B cell (primary cell): ENCODE measurements at regions not wholly inside any gene's neighbourhood (a gene's known extent, or its start where the extent isn't known, plus 50 kb on each side); places are given as distances from the start of the nearest gene placed in this dataset.

Experiments used
- ATAC-seq: fragments of 200-7000 bp; cut with Tn5 transposase; one replicate; pipeline ENCODE4 v1.10.0; 2021; ENCODE audit warnings: low read depth, mild to moderate bottlenecking, moderate number of reproducible peaks, moderate library complexity
- CTCF ChIA-PET: fragments of 350-600 bp; sonication (Branson Sonifier 250); formaldehyde crosslinking; loops from one replicate; lab custom pipeline; 2021; ENCODE audit warnings: antibody characterized with exemption, inconsistent platforms; lab: Charles Lee
- POLR2A ChIA-PET: fragments of 350-600 bp; sonication (Branson Sonifier 250); formaldehyde crosslinking; loops from one replicate; lab custom pipeline; 2021; ENCODE audit warnings: antibody characterized with exemption; lab: Charles Lee
- DNase-seq: peaks from one replicate; pipeline ENCODE4 v3.0.0; 2013
- H2AFZ ChIP-seq: 2 replicates; pipeline ENCODE4 v1.6.1; 2012; ENCODE audit warnings: mild to moderate bottlenecking, low read depth, low read length; ENCODE audit not compliant: insufficient read depth, poor library complexity, severe bottlenecking
- H3K27ac ChIP-seq, 2 donors: 1 replicate in 1 of 2; 2 replicates in 1 of 2; pipeline ENCODE4 v1.5.1; 2012 to 2013; ENCODE audit warnings: low read length in 2 of 2, mild to moderate bottlenecking in 2 of 2, moderate library complexity in 1 of 2
- H3K27me3 ChIP-seq, 4 experiments: fragments of 200-600 bp in 1 of 4; sonication (generic) in 1 of 4; replicated peaks in 1 of 4; 1 replicate in 2 of 4; 2 replicates in 2 of 4; pipeline versions ENCODE4 v1.6.1 to v1.7.0; 2013 to 2016; ENCODE audit warnings: low read length in 3 of 4, mild to moderate bottlenecking in 2 of 4, mixed read lengths in 1 of 4, moderate library complexity in 1 of 4; ENCODE audit not compliant: insufficient read depth in 4 of 4, control insufficient read depth in 3 of 4; ENCODE audit errors: control extremely low read depth in 1 of 4
- H3K36me3 ChIP-seq, 2 experiments: replicated peaks in 1 of 2; 1 replicate in 1 of 2; 2 replicates in 1 of 2; pipeline versions ENCODE4 v1.6.1 to v1.7.1; 2013; ENCODE audit warnings: low read length in 1 of 2; ENCODE audit not compliant: insufficient read depth in 2 of 2, control insufficient read depth in 1 of 2; ENCODE audit errors: control extremely low read depth in 1 of 2, extremely low read depth in 1 of 2
- H3K4me1 ChIP-seq, 2 donors: fragments of 200-600 bp in 1 of 2; sonication (generic) in 1 of 2; 1 replicate in 1 of 2; 2 replicates in 1 of 2; pipeline versions ENCODE4 v1.5.1 to v1.6.1; 2013 to 2017; ENCODE audit warnings: low read length in 2 of 2; ENCODE audit not compliant: control insufficient read depth in 2 of 2, insufficient read depth in 2 of 2
- H3K4me2 ChIP-seq: replicated peaks from 2 replicates; pipeline ENCODE3; 2012; ENCODE audit warnings: mild to moderate bottlenecking, low read depth, low read length; ENCODE audit not compliant: poor library complexity, severe bottlenecking
- H3K4me3 ChIP-seq, 5 experiments: fragments of 200-600 bp in 1 of 5; sonication (generic) in 1 of 5; 1 replicate in 3 of 5; 2 replicates in 2 of 5; pipeline versions ENCODE4 v1.5.1 to v1.7.0; 2011 to 2016; ENCODE audit warnings: low read length in 4 of 5, mild to moderate bottlenecking in 4 of 5, low read depth in 2 of 5, control low read depth in 1 of 5, moderate library complexity in 1 of 5; ENCODE audit not compliant: insufficient read depth in 1 of 5; ENCODE audit errors: control extremely low read depth in 1 of 5, extremely low read depth in 1 of 5
- H3K79me2 ChIP-seq: fragments of 200-600 bp; sonication (generic); one replicate; pipeline ENCODE4 v1.6.0; 2016; ENCODE audit warnings: low read length; ENCODE audit not compliant: control insufficient read depth, insufficient read depth
- H3K9ac ChIP-seq: fragments of 200-600 bp; sonication (generic); 2 replicates; pipeline ENCODE4 v1.6.1; 2017; ENCODE audit warnings: mild to moderate bottlenecking, low read length, moderate library complexity
- H3K9me3 ChIP-seq, 3 donors: one replicate each; pipeline versions ENCODE4 v1.6.1 to v1.7.1; 2013; ENCODE audit warnings: low read length in 2 of 3; ENCODE audit not compliant: control insufficient read depth in 2 of 3, insufficient read depth in 1 of 3; ENCODE audit errors: control extremely low read depth in 1 of 3
- H4K20me1 ChIP-seq: 2 replicates; pipeline ENCODE4 v1.6.0; 2012; ENCODE audit warnings: mild to moderate bottlenecking, low read length; ENCODE audit not compliant: insufficient read depth, control insufficient read depth, poor library complexity, severe bottlenecking
- H3K27ac Mint-ChIP-seq: one replicate; pipeline ENCODE4 v1.8.0; 2021; ENCODE audit warnings: mixed read lengths
- H3K27me3 Mint-ChIP-seq: one replicate; pipeline ENCODE4 v1.8.0; 2021; ENCODE audit warnings: mixed read lengths
- H3K4me1 Mint-ChIP-seq: one replicate; pipeline ENCODE4 v1.8.0; 2021; ENCODE audit warnings: mixed read lengths
- H3K4me3 Mint-ChIP-seq: one replicate; pipeline ENCODE4 v1.8.0; 2021; ENCODE audit warnings: mixed read lengths
- H3K9me3 Mint-ChIP-seq: one replicate; pipeline ENCODE4 v1.8.0; 2022; ENCODE audit warnings: mixed read lengths; ENCODE audit not compliant: insufficient read depth
- CTCF ChIP-seq: fragments of 200-600 bp; IDR thresholded peaks from one replicate; pipeline ENCODE4 v1.8.0; 2022; ENCODE audit warnings: antibody characterized with exemption, mild to moderate bottlenecking
- EZH2 ChIP-seq: IDR thresholded peaks from 2 replicates; pipeline ENCODE4 v1.6.1; 2012; ENCODE audit warnings: borderline replicate concordance, low read depth, mild to moderate bottlenecking, moderate library complexity, low read length; ENCODE audit not compliant: insufficient read depth, poor library complexity, severe bottlenecking
- WGBS: methylation state at CpG from one replicate; pipeline ENCODE4 v1.1.5; 2013; ENCODE audit warnings: missing lambda C conversion rate; ENCODE audit not compliant: insufficient coverage; 5-methylcytosine and 5-hydroxymethylcytosine counted together
- intact Hi-C: fragments of 100-400 bp; cut with micrococcal nuclease; formaldehyde crosslinking; loops from one replicate; pipeline ENCODE4 v1.10.0; 2022

GRCh38 chr21:18460979-18461378 lies 57.4 kb upstream of the TMPRSS15 start:
- H3K4me2 ChIP-seq, result peak overlapping the region; percentile 42
- H3K27me3 ChIP-seq, result no peaks in the 10 kb centered on the region
- Mint-ChIP-seq H3K27me3 (no peaks in the 10 kb centered on the region), H3K4me3 (peak overlapping the region; percentile 40), H3K9me3 (peaks cover 15% of the 10 kb centered on the region), H3K27ac (peak overlapping the region; percentile 60), H3K4me1 (peaks cover 19% of the 10 kb centered on the region)
- no peak overlapping the region for H3K9ac ChIP-seq
- peaks cover 4 to 12% (median 5%) of the 10 kb centered on the region in 3 donors for H3K9me3 ChIP-seq
- ATAC-seq, result peak; percentile 93
- TF ChIP-seq EZH2, result no peak
- TF ChIP-seq CTCF, result no peak
- no peaks in the 10 kb centered on the region for H3K36me3 ChIP-seq
- H3K27ac ChIP-seq, result peak overlapping the region; percentile 73 to 80
- CTCF ChIA-PET, result no interaction called here
- H4K20me1 ChIP-seq, result no peaks in the 10 kb centered on the region
- H3K4me3 ChIP-seq, result peak overlapping the region in 1 of 5 experiments; percentile 4
- 15% methylated on average over 3 of the region's 4 CpGs for whole genome bisulfite sequencing
- H3K4me1 ChIP-seq, result peaks cover 8 to 19% of the 10 kb centered on the region in 2 donors
- DNase-seq, result peak; percentile 76
- POLR2A ChIA-PET, result no interaction called here
- no peaks in the 10 kb centered on the region for H3K79me2 ChIP-seq
- intact Hi-C loops, result no loop called here
- H2AFZ ChIP-seq, result no peak overlapping the region

GRCh38 chr21:18461743-18462142 lies 58.2 kb upstream of the TMPRSS15 start:
- WGBS, result no CpG with 5 or more reads among the region's 3 CpGs
- POLR2A ChIA-PET, result no interaction called here

More at GRCh38 chr21:18461743-18462142, 58.2 kb upstream of the TMPRSS15 start:
- Histone ChIP-seq H3K4me1 (peaks cover 8 to 19% of the 10 kb centered on the region in 2 donors), H3K27ac (peak overlapping the region; percentile 73 to 80), H4K20me1 (no peaks in the 10 kb centered on the region), H3K9me3 (peaks cover 4 to 12% (median 5%) of the 10 kb centered on the region in 3 donors), H3K27me3 (no peaks in the 10 kb centered on the region), H3K4me3 (no peak overlapping the region), H3K36me3 (no peaks in the 10 kb centered on the region), H3K79me2 (no peaks in the 10 kb centered on the region), H3K9ac (no peak overlapping the region), H3K4me2 (no peak overlapping the region), H2AFZ (no peak overlapping the region)
- H3K4me1 Mint-ChIP-seq, result peaks cover 21% of the 10 kb centered on the region
- no peak overlapping the region for H3K4me3 Mint-ChIP-seq
- intact Hi-C loops, result no loop called here
- DNase-seq, result no peak
- H3K9me3 Mint-ChIP-seq, result peaks cover 15% of the 10 kb centered on the region
- H3K27me3 Mint-ChIP-seq, result no peaks in the 10 kb centered on the region
- CTCF ChIA-PET, result no interaction called here
- H3K27ac Mint-ChIP-seq, result no peak overlapping the region
- no peak for ATAC-seq
- TF ChIP-seq CTCF (no peak), EZH2 (no peak)
